CD4-positive, alpha-beta T cell treated with Interleukin-15 for 1 hour (primary cell): ENCODE measurements at regions not wholly inside any gene's neighbourhood (a gene's known extent, or its start where the extent isn't known, plus 50 kb on each side); places are given as distances from the start of the nearest gene placed in this dataset.

Source experiments
- DNase-seq: peaks from one replicate; pipeline ENCODE4 v3.0.0-alpha.2; 2020

GRCh38 chr4:17096692-17097091, 198.2 kb upstream of the LDB2 start:
- DNase-seq, result no peak

DNA sequence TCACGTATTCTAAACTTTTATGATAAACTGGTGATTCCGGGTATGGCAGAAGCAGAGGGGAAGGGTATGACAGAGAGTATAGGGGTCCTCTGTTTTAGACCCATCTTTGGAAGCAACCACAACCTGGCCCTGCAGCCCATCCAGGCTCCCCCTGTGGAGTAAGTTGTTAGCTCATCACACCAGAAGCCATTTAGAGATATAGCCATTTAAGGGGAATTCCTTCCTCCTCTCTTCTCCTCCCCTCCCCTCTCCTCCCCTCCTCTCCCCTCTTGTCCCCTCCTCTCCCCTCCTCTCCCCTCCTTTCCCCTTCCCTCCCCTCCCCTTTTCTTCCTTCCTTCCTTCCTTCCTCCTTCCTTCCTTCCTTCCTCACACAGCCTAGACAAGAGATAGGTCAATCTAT, 197.3 kb upstream of the LDB2 start:
- DNase-seq, result no peak

GRCh38 chr4:17094876-17095210, 196.4 kb upstream of the LDB2 start:
- DNase-seq, result no peak

DNA sequence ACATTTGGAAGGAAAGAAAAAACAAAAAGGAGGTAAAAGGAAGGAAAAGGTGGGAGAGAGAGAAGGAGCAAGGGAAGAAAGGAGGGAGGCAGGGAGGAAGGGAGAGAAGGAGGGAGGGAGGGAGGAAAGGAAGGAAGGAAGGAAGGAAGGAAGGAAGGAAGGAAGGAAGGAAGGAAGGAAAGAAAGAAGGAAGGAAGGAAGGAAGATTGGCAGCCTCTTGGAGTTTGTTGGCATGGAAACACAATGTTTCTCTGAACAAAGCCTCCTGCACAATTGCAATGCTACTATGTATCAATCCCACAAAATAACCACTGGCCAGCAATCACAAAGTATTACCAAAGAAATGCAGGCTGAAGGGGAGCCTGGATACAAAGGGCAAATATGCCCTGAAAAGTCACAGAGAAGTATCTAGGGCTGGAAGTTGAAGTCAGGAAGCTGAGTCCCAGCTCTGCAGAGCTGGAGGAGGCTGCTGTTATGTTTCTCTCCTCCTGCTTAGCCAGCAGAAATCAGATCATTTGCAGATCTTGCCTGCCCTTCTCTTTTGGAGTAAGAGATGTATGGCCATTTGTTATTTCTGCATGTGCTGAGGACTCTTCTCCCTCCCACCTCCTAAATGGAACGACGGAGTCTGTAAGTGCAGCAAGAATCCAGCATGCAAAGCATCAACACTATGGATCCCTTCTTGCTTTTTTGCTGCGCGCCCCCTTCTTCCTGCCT, 195.9 kb upstream of the LDB2 start:
- no peak for DNase-seq

- no peak for DNase-seq
These were observed 195.0 kb upstream of the LDB2 start for GRCh38 chr4:17093481-17093880.

DNA sequence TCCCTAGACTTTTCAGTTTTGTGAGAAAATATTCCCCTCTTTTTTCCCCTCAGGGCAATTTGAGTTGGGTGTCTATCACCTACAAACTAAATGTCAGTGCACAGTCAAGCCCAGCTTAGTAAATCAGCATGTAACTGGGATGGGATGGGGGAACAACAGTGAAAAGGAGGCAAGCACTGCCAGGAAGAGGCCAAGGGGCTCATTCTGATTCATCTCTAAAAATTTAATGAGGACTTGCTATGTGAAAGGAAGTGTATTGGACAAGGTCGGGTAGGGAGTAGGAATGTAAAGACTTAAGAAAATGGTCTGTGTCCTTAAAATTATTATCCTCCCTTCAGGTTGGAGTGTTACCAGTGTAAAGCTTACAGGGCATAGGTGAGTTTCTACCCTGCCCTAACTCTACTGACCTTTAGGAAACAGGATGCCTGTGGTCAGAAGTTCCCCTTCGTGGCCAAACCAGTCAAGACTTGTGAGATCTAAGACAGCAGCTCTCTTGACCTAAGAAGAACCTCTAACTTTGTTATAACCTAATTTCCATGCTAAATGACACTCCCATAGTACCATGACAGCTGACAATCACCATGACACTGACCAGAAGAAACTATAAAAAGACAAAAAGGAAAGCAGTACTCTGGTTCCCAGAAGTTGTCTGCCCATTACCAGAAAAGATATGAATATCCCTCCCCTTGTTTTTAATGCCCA, 194.4 kb upstream of the LDB2 start:
- DNase-seq, result no peak

- no peak for DNase-seq
These were observed 192.7 kb upstream of the LDB2 start for GRCh38 chr4:17091104-17091503.

DNA sequence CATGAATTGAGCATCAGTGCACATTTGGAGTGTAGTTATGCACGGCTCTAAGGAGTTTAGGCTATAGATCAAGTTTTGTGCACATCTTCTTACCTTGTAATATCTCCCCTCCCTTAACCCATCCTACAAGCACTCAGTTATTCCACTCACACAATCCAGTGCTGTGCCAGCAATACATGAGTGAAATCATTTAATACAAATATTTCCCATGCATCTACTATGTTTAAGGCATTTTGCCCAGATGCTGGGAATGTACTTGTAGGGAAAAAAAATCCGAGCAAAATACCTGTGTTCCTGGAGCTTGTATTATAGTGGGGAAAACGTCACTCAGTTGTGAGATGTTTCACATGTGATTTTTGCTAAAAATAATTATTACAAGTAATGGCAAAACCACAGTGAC, 191.6 kb upstream of the LDB2 start:
- no peak for DNase-seq

DNA sequence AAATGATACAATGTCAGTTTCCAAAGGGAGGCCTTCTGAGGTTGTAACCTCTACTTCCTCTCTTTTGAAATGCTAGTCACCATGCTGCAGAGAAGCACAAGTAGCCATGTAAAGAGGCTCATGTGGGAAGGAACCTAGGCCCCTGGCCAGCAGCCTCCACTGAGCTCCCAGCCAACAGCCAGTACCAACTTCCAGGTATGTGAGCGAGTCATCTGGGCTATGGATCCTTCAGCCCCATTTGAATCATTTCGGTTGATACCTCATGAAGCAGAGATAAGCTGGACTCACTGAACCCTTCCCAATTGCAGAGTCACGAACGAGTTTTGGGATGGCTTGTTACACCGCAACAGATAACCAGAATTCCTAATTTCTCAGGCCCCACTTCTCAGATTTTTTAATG, 187.0 kb upstream of the LDB2 start:
- no peak for DNase-seq

GRCh38 chr4:17082186-17082585, 183.7 kb upstream of the LDB2 start:
- no peak for DNase-seq

GRCh38 chr4:17081179-17081578, 182.7 kb upstream of the LDB2 start:
- DNase-seq, result no peak

- DNase-seq, result no peak
These were observed 178.7 kb upstream of the LDB2 start for GRCh38 chr4:17077105-17077504.

GRCh38 chr4:17072483-17072882, 174.0 kb upstream of the LDB2 start:
- no peak for DNase-seq

GRCh38 chr4:17068891-17069290, 170.4 kb upstream of the LDB2 start:
- no peak for DNase-seq

DNA sequence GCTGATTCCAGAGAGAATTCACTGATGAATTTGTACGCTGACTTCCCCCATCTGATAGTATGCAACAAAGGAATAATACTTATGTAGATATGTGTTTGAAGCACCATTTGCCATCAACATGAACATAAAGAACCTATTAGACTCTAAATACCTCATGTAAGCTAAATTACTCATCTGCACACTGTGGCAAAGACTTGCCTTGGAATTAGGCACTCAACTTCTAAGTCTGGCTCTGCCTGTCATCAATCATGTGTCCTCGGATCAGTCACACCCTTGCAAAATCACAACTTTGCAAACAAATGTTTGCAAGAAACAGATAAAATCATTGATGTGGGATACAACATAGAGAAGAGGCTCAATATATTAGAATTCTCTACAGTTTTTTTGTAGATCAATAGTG, 169.9 kb upstream of the LDB2 start:
- no peak for DNase-seq

DNA sequence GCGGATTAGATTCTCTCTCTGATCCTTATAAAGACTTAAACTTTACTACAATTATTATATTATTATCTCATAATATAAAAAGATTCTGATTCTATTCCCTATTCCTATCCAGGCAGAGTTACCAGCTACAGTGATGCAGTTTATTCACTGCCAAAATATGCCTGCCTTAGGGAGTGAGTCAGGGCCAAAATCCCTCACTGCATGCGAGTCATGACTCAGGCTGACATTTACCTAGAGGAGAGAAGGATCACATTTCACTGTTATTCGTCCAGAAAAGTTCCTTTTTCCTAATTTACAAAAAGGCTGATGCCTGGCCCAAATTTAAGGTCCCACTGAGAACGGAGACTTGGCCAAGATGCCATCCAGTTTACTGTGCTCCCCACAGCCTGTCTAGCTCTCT, 168.5 kb upstream of the LDB2 start:
- DNase-seq, result no peak

DNA sequence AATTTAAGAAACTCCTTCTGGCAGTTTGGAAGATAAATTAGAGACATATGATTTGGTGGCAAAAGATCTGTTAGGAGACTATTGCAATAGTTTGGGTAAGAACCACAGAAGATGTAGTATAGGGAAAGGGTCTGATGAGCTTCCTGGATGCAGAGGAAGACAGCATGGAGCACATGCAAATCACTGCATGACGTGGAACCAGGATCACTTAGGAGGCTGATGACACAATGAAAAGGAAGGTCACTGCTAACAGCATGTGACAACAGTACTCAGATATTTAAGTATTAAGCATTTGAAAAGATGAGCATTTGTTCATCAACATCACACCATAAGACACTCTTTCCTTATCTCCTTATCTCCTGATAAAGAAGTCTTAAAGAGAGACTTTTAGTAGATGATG, 167.8 kb upstream of the LDB2 start:
- DNase-seq, result no peak

GRCh38 chr4:17065821-17066220, 167.4 kb upstream of the LDB2 start:
- no peak for DNase-seq

GRCh38 chr4:17064959-17065358, 166.5 kb upstream of the LDB2 start:
- no peak for DNase-seq

GRCh38 chr4:17063888-17064287, 165.4 kb upstream of the LDB2 start:
- no peak for DNase-seq

- no peak for DNase-seq
These were observed 161.8 kb upstream of the LDB2 start for GRCh38 chr4:17060230-17060629.

DNA sequence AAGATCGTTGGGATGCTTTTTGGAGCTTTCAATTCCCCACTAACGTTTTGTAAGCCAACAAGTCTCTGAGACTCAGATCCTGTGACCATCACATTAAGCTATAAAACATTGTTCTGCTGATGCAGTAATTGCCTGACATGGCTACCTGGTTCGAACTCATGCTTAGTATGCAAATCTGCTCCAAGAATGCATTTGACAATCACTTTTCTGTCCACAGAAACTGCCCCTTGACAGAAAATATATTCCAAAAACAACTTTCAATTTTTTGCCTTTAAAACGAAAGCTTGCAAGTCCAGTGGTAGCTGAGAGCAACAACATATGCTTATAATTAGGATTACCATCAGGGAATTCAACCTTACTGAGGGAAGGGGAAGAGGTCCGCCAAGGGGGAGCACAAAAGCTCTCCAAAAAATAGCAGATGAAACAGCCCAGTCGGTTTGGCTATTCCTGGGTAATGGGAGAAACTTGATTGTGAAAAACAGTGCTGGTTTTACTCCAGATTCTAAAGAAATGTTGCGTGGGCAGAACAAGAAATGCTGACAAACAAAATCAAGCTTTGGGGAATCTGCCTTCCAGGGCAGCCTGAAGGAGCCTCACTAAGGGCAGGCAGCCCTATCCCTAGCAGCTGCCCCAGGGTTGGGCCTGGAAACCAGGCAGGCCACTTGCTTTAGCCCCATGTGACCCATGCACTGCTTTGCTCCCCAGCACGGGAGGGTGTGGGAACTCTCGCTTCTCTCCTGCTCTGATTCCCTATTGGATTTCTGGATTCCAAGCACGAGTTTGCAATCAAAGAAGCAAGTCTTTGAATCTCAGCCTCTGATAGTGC, 160.7 kb upstream of the LDB2 start:
- no peak for DNase-seq

- no peak for DNase-seq
These were observed 160.1 kb upstream of the LDB2 start for GRCh38 chr4:17058536-17058915.

DNA sequence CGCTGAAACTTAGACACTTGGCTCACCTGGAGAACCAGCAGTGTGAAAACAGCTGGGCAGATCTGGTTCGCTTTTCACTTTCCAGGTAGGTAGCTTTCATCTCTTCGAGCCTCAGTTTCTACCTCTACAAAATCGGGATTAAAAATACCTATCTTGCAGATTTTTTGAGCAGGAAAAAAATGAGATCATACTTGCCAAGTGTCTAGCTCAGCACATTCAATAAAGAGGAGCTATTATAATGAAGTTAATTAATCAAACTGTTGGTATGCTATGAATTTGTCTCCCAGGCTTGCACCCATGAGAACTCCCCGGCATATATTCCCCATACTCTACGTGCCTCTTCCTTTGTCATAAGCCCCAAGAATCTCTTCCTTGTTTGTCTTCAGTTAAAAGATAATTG, 158.6 kb upstream of the LDB2 start:
- no peak for DNase-seq
